Type B pancreatic cell (in vitro differentiated cells): ENCODE measurements at regions not wholly inside any gene's neighbourhood (a gene's known extent, or its start where the extent isn't known, plus 50 kb on each side); places are given as distances from the start of the nearest gene placed in this dataset.

Source experiments
- DNase-seq: peaks from one replicate; pipeline ENCODE4 v3.0.0; 2021; ENCODE audit warnings: mixed read lengths; ENCODE audit not compliant: unreplicated experiment; ENCODE audit errors: extremely low spot score
- H3K27ac Mint-ChIP-seq: 2 replicates; pipeline ENCODE4 v1.8.0; 2021; ENCODE audit warnings: mild to moderate bottlenecking, mixed read lengths
- H3K27me3 Mint-ChIP-seq: 2 replicates; pipeline ENCODE4 v1.8.0; 2021; ENCODE audit warnings: mixed read lengths
- H3K36me3 Mint-ChIP-seq: 2 replicates; pipeline ENCODE4 v1.8.0; 2021; ENCODE audit warnings: mixed read lengths
- H3K4me1 Mint-ChIP-seq: one replicate; pipeline ENCODE4 v1.8.0; 2021; ENCODE audit warnings: mixed read lengths; ENCODE audit not compliant: unreplicated experiment
- H3K4me3 Mint-ChIP-seq: 2 replicates; pipeline ENCODE4 v1.8.0; 2021; ENCODE audit warnings: mild to moderate bottlenecking, mixed read lengths
- H3K9me3 Mint-ChIP-seq: 2 replicates; pipeline ENCODE4 v1.8.0; 2021; ENCODE audit warnings: mixed read lengths
- TF ChIP-seq, protein P1 (sequence below): fragments of 200-600 bp; sonication (generic); conservative IDR thresholded peaks from 2 replicates; pipeline ENCODE4 v1.5.0; 2021; ENCODE audit warnings: antibody characterized with exemption, mild to moderate bottlenecking

DNA sequence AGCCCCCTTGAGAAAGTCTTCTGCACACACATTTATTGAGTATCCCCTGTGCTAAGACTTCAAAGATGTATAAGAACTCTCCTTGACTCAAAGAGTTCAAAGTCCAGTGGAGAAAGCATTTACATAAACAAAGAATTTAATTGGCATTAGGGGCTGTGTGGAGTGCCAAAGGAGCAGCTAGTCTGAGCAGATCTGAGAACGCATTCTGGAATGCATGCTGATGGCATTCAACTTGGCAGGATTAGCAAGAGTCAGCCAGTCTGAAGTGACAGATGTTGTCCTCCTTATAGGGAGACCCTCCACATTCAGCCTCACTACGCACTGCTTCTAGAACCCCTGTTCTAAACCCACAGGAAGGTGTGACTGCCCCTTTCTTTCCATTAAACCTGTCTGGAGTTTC is 191.5 kb downstream of the RAD51AP2 start:
- H3K36me3 Mint-ChIP-seq = no peaks in the 10 kb centered on the region
- H3K27me3 Mint-ChIP-seq = no peaks in the 10 kb centered on the region
- peaks cover 6% of the 10 kb centered on the region for H3K9me3 Mint-ChIP-seq
- TF ChIP-seq, protein P1, sequence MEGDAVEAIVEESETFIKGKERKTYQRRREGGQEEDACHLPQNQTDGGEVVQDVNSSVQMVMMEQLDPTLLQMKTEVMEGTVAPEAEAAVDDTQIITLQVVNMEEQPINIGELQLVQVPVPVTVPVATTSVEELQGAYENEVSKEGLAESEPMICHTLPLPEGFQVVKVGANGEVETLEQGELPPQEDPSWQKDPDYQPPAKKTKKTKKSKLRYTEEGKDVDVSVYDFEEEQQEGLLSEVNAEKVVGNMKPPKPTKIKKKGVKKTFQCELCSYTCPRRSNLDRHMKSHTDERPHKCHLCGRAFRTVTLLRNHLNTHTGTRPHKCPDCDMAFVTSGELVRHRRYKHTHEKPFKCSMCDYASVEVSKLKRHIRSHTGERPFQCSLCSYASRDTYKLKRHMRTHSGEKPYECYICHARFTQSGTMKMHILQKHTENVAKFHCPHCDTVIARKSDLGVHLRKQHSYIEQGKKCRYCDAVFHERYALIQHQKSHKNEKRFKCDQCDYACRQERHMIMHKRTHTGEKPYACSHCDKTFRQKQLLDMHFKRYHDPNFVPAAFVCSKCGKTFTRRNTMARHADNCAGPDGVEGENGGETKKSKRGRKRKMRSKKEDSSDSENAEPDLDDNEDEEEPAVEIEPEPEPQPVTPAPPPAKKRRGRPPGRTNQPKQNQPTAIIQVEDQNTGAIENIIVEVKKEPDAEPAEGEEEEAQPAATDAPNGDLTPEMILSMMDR = no peak
- H3K27ac Mint-ChIP-seq = no peak overlapping the region
- H3K4me1 Mint-ChIP-seq = no peaks in the 10 kb centered on the region
- no peak for DNase-seq
- no peak overlapping the region for H3K4me3 Mint-ChIP-seq

DNA sequence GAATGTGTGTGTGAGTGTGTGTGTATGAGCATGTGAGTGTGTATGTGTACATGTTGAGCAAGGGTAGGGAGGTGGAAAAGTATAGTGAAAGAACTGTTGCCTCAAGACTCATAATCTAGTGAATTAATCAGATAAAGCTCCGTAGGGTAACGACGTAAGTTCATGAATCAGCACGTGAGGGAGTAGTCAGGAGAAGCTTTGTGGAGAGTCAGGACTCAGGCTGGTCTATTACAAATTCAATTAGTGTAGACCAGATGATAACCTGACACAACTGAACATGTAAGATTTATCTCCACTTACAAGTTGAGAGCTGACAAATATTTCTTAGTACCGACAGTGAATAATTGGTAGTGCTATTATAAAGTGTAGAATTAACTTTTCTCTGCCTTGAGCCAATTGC is 194.5 kb downstream of the RAD51AP2 start:
- Mint-ChIP-seq H3K36me3 (no peaks in the 10 kb centered on the region), H3K4me3 (no peak overlapping the region), H3K27ac (no peak overlapping the region), H3K4me1 (no peaks in the 10 kb centered on the region), H3K9me3 (peaks cover 6% of the 10 kb centered on the region), H3K27me3 (no peaks in the 10 kb centered on the region)
- DNase-seq = no peak
- TF ChIP-seq, protein P1 = no peak

DNA sequence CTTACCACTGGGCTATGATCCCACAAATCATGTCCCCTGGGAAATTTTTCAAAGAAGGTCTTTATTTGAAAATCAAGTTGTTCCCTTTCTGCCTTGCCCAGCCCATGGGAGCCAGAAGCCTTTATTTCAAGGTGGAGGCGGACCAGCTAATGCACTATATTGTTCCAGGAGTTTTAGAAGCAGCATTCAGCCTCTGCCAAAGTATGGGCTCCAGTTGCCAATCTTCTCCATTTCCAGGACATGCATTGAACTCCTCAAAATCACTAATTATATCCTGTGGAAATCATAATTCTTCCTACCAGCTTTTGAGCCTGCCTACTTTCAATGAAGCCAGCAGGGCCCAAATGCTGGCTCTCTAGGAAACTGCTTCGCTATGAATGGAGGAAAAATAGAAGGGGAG is 195.8 kb downstream of the RAD51AP2 start:
- TF ChIP-seq, protein P1 = no peak
- no peak overlapping the region for H3K4me3 Mint-ChIP-seq
- no peak for DNase-seq
- no peaks in the 10 kb centered on the region for H3K27me3 Mint-ChIP-seq
- H3K4me1 Mint-ChIP-seq = peaks cover 4% of the 10 kb centered on the region
- peaks cover 6% of the 10 kb centered on the region for H3K9me3 Mint-ChIP-seq
- no peak overlapping the region for H3K27ac Mint-ChIP-seq
- no peaks in the 10 kb centered on the region for H3K36me3 Mint-ChIP-seq

DNA sequence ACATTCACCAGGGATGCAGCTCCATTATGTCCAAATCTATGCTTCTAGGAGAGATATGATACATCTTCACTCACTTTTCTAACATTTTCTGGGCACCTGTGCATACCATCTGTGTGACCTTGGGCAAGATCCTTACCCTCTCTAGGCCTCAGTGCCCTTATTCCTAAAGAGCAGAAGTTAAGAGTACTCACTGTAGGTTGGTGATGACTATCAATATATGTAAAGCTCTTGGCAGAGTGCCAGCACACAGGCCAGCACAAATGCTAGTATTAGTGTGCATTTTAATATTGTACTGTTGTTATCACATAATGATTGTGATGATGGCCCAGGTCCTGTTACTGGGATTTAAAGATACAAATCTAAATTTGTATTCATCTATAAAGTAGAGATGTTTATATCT is 199.2 kb downstream of the RAD51AP2 start:
- no peak overlapping the region for H3K4me3 Mint-ChIP-seq
- H3K4me1 Mint-ChIP-seq = peaks cover 4% of the 10 kb centered on the region
- no peaks in the 10 kb centered on the region for H3K36me3 Mint-ChIP-seq
- H3K27me3 Mint-ChIP-seq = no peaks in the 10 kb centered on the region
- no peak overlapping the region for H3K27ac Mint-ChIP-seq
- peaks cover 6% of the 10 kb centered on the region for H3K9me3 Mint-ChIP-seq
- TF ChIP-seq, protein P1 = no peak
- no peak for DNase-seq

DNA sequence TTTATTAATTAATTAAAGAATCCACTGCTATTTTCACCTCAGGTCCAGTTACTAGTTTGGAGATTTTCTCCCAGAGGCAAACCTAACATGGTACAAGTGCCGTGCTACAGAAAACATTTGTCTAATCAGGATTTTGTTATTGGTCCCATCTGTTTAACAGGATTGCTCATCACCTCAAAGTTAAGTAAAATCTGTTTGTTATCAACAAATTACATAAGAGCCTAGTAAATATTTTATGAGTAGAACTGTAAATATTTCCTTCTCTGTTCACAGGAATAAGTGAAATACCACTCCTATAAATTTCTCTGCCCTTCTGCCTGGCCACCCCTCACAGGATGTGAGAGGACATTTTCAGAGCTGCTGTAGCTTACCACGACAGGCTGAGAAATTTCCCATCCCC is 200.2 kb downstream of the RAD51AP2 start:
- TF ChIP-seq, protein P1 = no peak
- no peaks in the 10 kb centered on the region for H3K36me3 Mint-ChIP-seq
- peaks cover 4% of the 10 kb centered on the region for H3K4me1 Mint-ChIP-seq
- H3K27me3 Mint-ChIP-seq = no peaks in the 10 kb centered on the region
- no peak overlapping the region for H3K27ac Mint-ChIP-seq
- peaks cover 6% of the 10 kb centered on the region for H3K9me3 Mint-ChIP-seq
- H3K4me3 Mint-ChIP-seq = no peak overlapping the region
- no peak for DNase-seq

DNA sequence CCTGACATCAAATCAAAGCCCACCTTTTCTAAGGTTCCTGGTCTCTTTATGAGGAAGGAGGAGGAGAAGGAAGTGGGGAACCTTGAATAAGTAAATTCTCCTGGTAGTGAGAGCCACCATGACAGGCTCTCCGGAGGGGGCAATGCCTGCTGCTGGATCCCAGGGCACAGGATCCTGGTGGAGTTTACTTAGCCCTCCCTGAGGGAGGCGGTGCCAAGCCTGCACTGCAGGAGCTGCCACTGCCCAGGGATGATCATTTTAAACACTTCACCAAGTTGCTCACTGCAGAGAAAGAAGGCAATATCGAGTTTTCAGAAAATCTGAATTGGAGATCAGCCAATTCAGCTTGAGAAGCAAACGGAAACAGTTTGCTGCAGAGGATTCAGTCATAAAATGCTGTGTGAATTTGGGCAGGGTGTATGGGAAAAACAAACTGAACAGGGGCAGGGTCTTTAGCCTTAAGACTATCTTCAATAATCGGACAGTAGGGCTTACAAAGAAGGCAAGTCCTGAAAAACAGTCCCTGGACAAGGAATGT is 200.7 kb downstream of the RAD51AP2 start:
- Mint-ChIP-seq H3K27me3 (no peaks in the 10 kb centered on the region), H3K36me3 (no peaks in the 10 kb centered on the region), H3K27ac (no peak overlapping the region), H3K9me3 (peaks cover 6% of the 10 kb centered on the region), H3K4me1 (peaks cover 4% of the 10 kb centered on the region), H3K4me3 (no peak overlapping the region)
- DNase-seq = no peak
- TF ChIP-seq, protein P1 = no peak
